GM12891 (cell line): ENCODE measurements at regions not wholly inside any gene's neighbourhood (a gene's known extent, or its start where the extent isn't known, plus 50 kb on each side); places are given as distances from the start of the nearest gene placed in this dataset.

Experiments used
- POLR2A ChIP-seq: IDR thresholded peaks from 2 replicates; pipeline ENCODE4 v1.6.1; 2011; ENCODE audit warnings: low read depth, low read length, control low read depth
- POLR2AphosphoS5 ChIP-seq: IDR thresholded peaks from 2 replicates; pipeline ENCODE4 v1.6.1; 2011; ENCODE audit warnings: low read depth, low read length, control low read depth
- TAF1 ChIP-seq: IDR thresholded peaks from 2 replicates; pipeline ENCODE4 v1.6.1; 2011; ENCODE audit warnings: low read depth, low read length, control low read depth

DNA sequence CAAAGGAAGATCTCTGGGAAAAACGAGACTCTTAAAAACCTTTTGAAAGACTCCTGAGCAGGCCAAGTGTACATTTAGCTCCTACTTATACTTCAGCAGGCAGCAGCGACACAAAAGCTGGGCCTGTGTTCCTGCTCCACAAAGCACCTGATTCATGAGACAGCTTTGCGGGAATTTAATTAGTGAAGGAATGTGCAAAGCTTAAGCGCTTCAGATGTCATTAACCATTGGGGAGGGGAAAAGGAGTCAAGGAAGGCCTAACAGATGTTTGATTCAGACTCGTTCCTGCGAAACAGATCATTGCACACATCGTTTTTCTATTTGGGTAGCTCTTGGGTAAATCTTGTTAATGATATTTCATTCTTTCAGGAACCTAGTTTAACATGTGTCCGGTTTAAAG is 125.9 kb downstream of the MAIP1 start:
- no peak for TF ChIP-seq TAF1
- TF ChIP-seq POLR2A = no peak
- no peak for TF ChIP-seq POLR2AphosphoS5
